Kidney (tissue), 13 donors: ENCODE measurements at regions not wholly inside any gene's neighbourhood (a gene's known extent, or its start where the extent isn't known, plus 50 kb on each side); places are given as distances from the start of the nearest gene placed in this dataset.

ENCODE experiments used
- DNase-seq, 5 donors: peaks; one replicate each; pipeline ENCODE4 v3.0.0-alpha.2; 2013 to 2020
- FAIRE-seq: peaks from 2 replicates; lab custom pipeline; 2012; peaks lifted over from hg19 to GRCh38; lab: Jason Lieb, UNC
- H3K27ac ChIP-seq, 2 donors: one replicate each; pipeline ENCODE4 v1.7.0; 2013; ENCODE audit warnings: low read depth in 2 of 2, low read length in 2 of 2, inconsistent platforms in 1 of 2
- H3K27me3 ChIP-seq: one replicate; pipeline ENCODE4 v1.7.1; 2013; ENCODE audit warnings: low read length, inconsistent platforms; ENCODE audit not compliant: control insufficient read depth, insufficient read depth
- H3K36me3 ChIP-seq, 3 donors: one replicate each; pipeline versions ENCODE4 v1.7.0 to v1.7.1; 2013; ENCODE audit warnings: low read length in 3 of 3, control low read depth in 1 of 3, inconsistent platforms in 1 of 3; ENCODE audit not compliant: insufficient read depth in 3 of 3, control insufficient read depth in 2 of 3
- H3K4me1 ChIP-seq, 3 donors: one replicate each; pipeline versions ENCODE4 v1.7.0 to v1.7.1; 2013; ENCODE audit warnings: low read length in 3 of 3, inconsistent platforms in 1 of 3, low read depth in 1 of 3; ENCODE audit not compliant: control insufficient read depth in 2 of 3, insufficient read depth in 2 of 3
- H3K4me3 ChIP-seq, 3 donors: one replicate each; pipeline versions ENCODE4 v1.7.0 to v1.8.1; 2013; ENCODE audit warnings: low read length in 3 of 3, control low read depth in 1 of 3, inconsistent platforms in 1 of 3
- H3K9ac ChIP-seq, 3 donors: one replicate each; pipeline versions ENCODE4 v1.7.0 to v1.7.1; 2013; ENCODE audit warnings: low read length in 3 of 3, control low read depth in 1 of 3, inconsistent platforms in 1 of 3
- H3K9me3 ChIP-seq, 3 donors: one replicate each; pipeline versions ENCODE4 v1.7.0 to v1.7.1; 2013; ENCODE audit warnings: low read length in 3 of 3, control low read depth in 1 of 3, inconsistent platforms in 1 of 3; ENCODE audit not compliant: control insufficient read depth in 2 of 3, insufficient read depth in 1 of 3
- CTCF ChIP-seq: IDR thresholded peaks from 3 replicates; pipeline ENCODE4 v1.5.1; 2012; ENCODE audit warnings: mild to moderate bottlenecking, moderate library complexity, borderline replicate concordance; ENCODE audit not compliant: insufficient read depth; ENCODE audit errors: extremely low read depth
- intact Hi-C: fragments of 100-400 bp; cut with DNase I; formaldehyde crosslinking; loops from one replicate; pipeline ENCODE4 v1.11.1; 2022
- donor health status: control.
- donor health status: control.
- donor health status: control.
- donor health status: control.
- donor health status: control.
- donor health status: DM: yes; HTN: yes; CAD: no.
- donor health status: Normal renal cell carcinoma (clear cell type).

- Histone ChIP-seq H3K27me3 (no peaks in the 10 kb centered on the region), H3K4me3 (no peak overlapping the region), H3K9ac (no peak overlapping the region), H3K36me3 (no peaks in the 10 kb centered on the region), H3K27ac (no peak overlapping the region), H3K4me1 (no peaks in the 10 kb centered on the region), H3K9me3 (no peaks in the 10 kb centered on the region)
- no peak for TF ChIP-seq CTCF
- intact Hi-C loops: no loop called here
- FAIRE-seq (no peak), DNase-seq (no peak)
Observed at GRCh38 chr2:142748559-142749099, 128.8 kb upstream of the KYNU start.

- Histone ChIP-seq H3K9me3 (no peaks in the 10 kb centered on the region), H3K27ac (no peak overlapping the region), H3K4me3 (no peak overlapping the region), H3K9ac (no peak overlapping the region), H3K27me3 (no peaks in the 10 kb centered on the region), H3K36me3 (no peaks in the 10 kb centered on the region), H3K4me1 (no peaks in the 10 kb centered on the region)
- intact Hi-C loops: no loop called here
- no peak for TF ChIP-seq CTCF
- FAIRE-seq: no peak
- DNase-seq: no peak
Observed at GRCh38 chr2:142745691-142746090, 131.8 kb upstream of the KYNU start.

- intact Hi-C loops: no loop called here
- FAIRE-seq (no peak), DNase-seq (no peak)
- H3K27me3 ChIP-seq: no peaks in the 10 kb centered on the region
- no peaks in the 10 kb centered on the region for H3K4me1 ChIP-seq
- no peak overlapping the region for H3K4me3 ChIP-seq
- H3K9me3 ChIP-seq: no peaks in the 10 kb centered on the region
- no peaks in the 10 kb centered on the region for H3K36me3 ChIP-seq
- H3K27ac ChIP-seq: no peak overlapping the region
- no peak overlapping the region for H3K9ac ChIP-seq
- TF ChIP-seq CTCF: no peak
Observed at GRCh38 chr2:142742371-142743214, 134.9 kb upstream of the KYNU start.
